RCC 7860 (cell line): ENCODE measurements at regions not wholly inside any gene's neighbourhood (a gene's known extent, or its start where the extent isn't known, plus 50 kb on each side); places are given as distances from the start of the nearest gene placed in this dataset.

Experiments used
- DNase-seq: peaks from one replicate; pipeline ENCODE4 v3.0.0-alpha.2; 2015; ENCODE audit warnings: low spot score
- FAIRE-seq: peaks from 2 replicates; lab custom pipeline; 2012; peaks lifted over from hg19 to GRCh38; lab: Jason Lieb, UNC

DNA sequence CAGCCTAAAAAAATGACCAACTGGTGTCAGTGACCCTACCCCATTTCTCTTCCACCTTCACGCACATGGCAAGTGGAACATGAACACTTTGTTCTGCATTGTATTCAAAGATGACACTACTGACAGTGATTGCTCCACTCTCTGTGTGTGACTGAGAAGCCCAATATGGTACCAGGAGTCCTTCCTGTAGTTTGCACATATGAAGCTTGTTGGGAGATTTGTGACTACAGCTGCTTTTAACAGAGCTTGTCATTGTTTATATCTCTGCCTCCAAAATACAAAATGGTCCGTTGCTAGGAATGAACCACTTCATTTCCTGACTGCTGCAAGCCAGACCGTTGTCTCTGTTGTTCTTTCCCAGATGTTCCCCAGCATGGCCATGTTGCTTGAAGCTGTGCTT lies 140.3 kb upstream of the TCF21 start:
- FAIRE-seq (no peak), DNase-seq (no peak)

DNA sequence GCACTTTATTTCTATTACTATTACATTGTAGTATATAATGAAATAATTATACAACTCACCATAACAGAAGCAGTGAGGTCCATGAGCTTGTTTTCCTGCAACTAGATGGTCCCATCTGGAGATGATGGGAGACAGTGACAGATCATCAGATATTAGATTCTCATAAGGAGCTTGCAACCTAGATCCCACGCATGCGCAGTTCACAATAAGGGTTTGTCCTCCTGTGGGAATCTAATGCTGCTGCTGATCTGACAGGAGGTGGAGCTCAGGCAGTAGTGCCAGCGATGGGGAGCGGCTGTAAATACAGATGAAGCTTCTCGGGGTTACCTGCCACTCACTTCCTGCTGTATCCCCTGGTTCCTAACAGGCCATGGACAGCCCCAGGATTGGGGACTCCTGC lies 139.5 kb upstream of the TCF21 start:
- FAIRE-seq (no peak), DNase-seq (no peak)

DNA sequence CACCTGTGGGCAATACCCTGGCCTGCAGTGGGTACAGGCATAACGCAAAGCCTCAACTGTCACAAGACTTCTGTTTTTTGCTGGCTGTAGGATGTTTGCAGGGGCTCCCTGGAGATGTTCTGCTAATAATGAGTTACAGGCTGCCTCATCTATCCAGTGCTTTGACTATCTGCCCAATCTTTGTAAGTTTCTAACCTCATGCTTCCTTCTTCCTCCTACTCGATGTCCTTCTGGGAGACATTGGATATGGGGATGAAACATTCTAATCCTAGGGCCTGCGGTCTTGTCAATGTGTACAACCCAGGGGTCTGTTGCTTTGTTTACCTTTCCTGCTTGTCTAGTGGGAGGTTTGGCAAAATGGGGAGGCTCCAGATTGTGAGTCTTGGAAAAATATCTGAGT lies 136.8 kb upstream of the TCF21 start:
- DNase-seq (no peak), FAIRE-seq (no peak)

DNA sequence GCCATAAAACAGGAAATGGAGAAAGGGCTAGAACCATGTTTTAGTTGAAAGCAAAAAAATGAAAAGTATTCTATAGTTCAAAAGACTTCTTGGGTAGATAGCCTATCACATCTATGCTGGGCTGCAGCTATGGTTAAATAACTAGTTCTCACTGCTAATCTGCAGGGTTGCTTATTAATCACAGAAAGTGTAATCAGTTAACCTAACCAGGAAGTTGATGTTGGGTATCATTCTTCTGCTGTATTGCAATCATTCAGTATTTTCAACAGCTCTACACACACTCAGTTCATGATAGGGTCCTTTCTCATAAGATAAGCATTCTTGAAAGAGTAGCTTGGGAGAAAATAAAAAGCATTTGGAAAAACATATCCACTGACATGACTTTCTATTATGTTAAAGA lies 135.2 kb upstream of the TCF21 start:
- no peak for DNase-seq
- no peak for FAIRE-seq

DNA sequence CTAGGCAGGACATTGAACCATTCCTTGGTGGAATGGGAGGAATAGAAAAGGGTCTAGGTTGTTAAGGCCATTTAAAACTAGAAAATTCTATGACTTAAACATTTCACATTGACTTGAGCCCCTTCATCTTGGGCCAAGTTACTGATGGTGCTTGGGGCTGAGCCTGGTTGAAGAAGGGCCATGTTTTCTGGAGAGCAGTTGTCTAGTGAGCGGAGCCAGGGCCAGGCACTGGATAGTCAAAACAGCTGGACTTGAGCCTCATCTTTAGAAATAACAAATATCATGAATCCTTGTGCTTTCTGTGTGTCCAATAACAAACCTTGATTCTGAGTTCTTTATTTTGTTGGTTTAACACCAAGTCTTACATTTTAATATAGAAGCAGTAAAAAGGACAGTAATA lies 134.6 kb upstream of the TCF21 start:
- FAIRE-seq = no peak

DNA sequence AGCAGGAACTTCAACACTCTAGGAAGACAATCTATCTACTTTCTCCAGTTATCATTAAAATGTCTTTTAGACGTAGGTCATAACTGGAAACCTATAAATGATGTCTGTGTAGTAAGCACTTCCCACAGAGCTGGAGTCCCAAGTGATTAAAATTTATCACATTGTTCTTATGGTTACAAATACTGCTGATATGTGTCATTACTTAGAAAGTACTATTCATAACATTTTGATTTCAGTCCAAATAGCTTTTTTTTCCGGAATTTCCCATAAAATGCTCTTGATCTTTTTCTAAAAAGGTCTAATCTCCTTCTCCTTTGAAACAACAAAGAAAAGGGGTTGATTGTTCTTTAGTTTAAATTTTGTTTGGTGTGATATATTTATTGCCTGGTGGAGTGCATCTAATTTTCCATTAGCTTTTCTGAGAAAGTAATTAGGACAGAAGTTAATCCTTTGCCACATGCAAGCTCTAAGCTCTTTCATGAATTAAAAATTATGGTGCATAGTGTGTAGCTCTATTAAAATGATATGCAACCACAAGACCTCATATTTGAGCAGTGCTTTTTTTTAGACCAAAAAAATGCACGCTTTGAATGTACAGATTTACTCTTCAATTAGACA lies 132.7 kb upstream of the TCF21 start:
- DNase-seq = no peak
- no peak for FAIRE-seq

More for the DNA sequence above, 134.6 kb upstream of the TCF21 start:
- no peak for DNase-seq

DNA sequence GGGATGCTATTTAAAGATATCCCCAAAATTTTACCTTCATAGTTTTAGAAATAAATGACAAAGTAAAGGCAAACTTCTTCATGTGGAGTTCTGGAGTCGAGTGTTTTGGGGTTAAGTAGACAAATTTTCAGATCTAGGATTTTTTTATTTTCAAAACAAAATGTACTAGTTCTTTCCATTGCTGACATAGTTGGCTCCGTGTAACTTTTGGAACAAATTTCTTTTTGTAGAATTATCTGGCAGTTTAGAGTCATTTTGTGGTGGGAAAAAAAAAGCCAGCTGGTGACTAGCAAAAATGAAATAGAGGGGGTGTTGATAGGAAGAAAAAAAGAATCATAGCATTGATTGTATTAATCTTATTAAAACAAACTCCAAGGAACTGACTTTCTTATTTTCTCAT lies 131.6 kb upstream of the TCF21 start:
- FAIRE-seq = no peak
- no peak for DNase-seq

DNA sequence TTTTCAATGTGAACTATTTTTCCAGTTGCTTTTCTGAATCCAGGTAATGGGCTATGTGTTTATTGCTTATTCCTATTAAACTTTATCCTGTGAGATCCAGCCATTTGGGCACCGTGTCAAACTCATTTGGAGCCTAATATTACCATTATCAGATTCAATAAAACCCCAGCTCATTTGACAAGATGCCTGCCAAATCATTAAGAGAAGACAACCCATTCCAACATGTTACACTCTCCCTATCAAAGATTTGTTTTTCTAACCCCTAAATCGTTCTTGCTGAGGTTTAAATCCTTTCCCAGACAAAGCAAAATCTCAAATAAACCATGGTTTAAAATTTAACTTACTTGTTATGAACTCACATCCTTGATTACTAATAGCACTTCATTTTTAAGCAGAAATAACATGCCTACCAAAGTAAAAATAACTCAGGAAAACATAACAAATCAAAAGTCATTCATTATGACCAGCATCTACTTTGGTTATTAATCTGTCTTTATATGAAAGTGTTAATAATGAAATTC lies 130.0 kb upstream of the TCF21 start:
- FAIRE-seq (peak; percentile 11), DNase-seq (no peak)

DNA sequence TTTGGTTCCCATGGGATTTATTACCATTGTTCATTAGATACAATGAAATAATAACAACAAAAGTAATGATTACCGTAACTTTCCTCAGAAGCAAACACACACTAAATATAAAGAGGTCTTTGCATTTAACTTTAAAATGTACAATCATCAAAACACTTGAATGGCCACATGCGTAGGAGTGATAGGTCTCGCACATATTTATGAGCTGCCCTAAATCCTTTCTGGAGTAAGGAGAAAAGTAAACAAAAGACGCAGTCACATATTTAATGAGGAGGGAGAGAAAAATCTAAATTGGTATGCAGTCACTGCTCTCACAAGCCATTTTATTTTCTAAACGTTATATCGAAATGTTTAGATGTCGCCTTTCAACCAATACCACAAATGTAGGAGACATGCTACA lies 129.4 kb upstream of the TCF21 start:
- no peak for FAIRE-seq
- no peak for DNase-seq

DNA sequence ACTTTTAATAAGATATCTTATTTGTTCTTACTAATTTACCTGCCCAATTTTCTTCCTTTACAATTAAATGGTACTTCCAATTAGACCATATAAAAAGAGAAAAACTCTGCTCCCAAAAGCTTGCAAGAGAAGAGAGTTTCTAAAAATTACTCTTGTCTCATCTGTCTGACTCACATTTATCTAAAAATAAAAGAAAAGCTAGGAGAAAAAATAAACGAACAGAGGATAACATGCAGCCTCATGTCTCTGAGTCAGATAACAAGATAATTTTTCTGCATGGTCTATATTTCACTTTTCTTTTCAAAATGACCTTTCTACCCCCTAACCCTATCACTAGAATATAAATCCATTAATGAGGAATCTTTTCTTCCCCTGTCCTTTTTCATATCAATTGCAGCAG lies 127.2 kb upstream of the TCF21 start:
- no peak for FAIRE-seq

DNA sequence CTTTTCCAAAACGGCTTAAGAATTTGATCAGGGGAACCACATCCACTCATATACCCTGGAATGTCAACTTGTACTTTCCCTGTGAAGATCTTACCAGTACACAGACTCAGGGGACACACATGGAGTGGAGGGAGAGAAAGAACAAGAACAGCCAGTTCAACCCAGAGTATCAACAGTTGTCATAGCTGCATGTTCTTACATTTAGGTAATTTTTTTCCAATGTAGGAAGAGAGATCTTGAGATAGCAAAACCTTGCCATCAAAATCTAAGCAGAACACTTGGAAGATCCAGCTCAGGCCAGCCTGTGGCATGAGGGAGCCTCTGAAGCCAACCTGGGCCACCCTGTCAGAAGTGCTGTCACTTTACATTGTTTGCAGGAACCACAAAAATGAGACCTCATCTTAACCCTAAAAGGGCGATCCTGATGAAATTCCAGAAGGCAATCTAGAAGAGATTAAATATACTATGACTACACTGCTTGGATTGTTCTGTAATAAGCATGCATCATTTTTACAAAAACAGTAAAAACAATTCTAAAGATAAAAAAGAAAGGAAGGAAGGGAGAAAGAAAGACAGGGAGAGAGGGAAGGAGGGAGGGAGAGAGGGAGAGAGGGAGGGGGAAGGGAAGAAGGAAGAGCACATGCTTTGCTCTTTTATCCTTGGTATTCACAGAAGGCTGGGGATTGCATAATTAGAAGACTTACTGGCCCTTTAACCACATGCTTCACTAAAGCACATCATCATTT lies 124.7 kb upstream of the TCF21 start:
- FAIRE-seq = no peak
- no peak for DNase-seq

More for the DNA sequence above, 127.2 kb upstream of the TCF21 start:
- DNase-seq = peak; percentile 10

DNA sequence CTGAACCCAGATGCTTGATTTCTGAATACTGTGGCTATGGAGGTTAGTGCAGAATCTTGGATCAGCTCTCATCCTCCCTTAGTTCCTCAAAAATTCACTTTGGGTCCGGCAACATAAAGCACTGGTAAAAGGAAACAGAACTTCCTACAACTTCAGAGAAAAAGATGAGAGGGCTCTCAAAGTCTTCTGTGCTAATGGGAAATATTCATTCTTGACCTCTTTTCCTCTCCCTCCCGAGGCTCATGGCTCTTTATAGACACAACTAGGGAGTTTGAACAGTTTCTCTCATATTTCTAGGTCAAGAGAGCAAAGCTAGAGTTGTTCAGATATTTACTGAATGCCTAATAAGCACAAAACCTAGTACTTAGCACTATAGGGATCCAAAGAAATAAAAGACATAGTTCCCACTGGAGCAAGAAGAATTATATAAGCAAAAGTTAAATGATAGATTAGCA lies 124.1 kb upstream of the TCF21 start:
- FAIRE-seq (no peak), DNase-seq (no peak)

DNA sequence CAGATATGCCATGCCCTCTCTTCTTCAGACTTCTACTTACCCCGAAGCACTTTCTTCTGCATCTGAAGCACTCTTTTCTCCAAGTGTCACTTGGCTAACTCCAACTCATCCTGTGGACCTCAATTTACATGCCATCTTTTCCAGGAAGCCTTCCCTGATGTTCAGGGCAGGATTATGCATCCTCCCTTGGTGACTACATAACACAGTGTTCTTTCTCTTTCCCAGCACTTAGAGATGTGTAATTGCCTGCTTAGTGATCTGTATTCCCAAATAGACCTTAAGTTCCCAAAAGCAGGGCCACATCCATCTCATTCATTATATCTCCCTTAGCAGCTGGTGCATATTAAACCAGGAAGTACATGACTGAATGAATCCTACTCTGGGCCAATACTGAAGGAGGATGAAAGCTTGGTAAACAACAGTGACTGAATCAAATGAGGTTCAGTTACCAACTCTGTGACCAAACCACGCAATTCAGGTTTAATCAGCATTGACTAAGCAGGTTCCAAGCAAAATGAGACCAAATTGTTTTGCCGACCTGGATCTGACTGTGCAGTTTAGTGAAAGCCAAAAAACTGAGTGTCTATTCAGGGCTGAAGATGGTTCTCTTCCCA lies 121.4 kb upstream of the TCF21 start:
- no peak for FAIRE-seq
- no peak for DNase-seq

DNA sequence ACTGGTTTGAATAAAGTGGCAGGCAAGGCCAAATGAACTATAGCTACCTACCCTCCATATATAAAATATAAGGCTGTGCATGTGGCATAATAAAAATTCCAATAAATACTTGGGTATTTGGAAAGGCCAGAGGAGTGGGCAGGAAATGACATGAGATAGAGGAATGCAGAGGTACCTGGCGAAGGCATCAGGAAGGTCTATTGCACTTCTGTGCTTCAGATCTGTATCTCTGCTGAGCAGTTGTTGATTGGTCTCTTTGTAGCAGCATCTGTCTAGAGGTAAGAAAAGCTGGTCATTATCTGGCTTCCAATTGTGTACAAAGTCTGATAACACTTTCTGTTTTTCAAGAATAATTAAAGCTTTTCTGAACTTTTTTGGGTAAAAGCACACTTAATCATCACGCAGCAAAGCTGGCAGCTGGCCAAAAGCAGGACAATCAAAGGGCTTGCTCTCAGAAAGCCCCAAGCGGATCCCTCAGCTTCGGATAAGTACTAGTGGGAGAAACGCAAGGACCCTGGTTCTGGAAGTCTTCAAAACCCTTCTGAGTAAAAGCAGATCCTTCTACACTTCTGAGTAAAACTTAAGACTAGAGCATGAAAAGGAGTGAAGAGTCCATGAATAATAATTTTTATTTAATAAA lies 120.1 kb upstream of the TCF21 start:
- FAIRE-seq (no peak), DNase-seq (no peak)

DNA sequence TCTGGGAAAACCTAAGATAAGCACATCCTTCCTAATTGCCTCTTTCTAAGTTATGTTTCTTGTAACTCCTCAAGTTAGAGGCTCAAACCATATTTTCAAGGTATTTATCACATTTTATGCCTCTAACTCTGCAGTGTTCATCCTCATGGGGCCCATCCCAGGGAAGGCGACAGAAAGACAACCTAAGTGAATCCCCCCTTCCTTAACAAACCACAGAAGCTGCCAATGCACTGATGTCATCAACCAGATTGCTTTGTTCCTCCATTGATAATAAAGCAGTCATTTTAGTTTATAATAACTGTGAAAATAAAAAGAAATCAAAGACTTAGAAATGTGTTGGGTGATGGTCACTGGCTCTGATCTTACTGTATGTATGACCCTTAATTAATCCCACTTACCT lies 119.5 kb upstream of the TCF21 start:
- FAIRE-seq (no peak), DNase-seq (no peak)

DNA sequence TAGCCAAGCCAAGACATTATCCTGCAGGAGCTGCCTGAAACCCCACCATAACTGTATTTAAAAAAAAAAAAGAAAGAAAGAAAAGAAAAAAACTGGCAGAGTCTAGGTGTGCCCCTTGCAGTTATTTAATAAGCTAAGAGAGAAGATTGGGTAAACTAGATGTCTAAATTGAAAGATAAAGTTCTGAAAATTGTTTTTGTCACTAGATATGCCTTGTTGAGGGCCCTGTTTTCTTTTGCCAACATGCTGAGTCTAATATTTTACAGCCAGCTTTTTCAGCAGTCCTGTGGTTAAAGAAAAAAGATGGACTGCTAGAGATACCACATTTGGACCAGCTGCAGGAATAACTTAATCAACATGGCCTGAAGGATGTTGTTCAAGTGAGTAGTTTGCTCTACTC lies 116.3 kb upstream of the TCF21 start:
- FAIRE-seq = no peak

DNA sequence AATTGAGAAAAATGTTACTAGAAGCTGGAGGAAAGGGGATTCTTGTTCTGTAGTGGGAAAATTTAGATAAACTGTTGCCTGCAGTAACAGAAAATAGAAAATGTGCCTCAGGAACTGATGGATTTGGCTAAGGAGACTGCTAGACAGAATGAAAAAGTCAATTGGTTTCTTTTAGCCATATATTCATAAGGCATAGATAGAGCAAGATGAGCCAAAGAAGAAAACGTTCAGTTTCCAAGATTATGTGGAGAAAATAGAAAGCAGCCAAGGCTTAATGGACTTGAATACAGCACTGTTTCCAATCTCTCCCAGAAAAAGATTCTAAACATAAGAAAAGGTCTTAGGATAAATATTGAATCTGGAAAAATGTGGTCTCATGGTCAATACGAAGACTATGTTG lies 115.1 kb upstream of the TCF21 start:
- no peak for FAIRE-seq
- no peak for DNase-seq

More for the DNA sequence above, 116.3 kb upstream of the TCF21 start:
- no peak for DNase-seq

DNA sequence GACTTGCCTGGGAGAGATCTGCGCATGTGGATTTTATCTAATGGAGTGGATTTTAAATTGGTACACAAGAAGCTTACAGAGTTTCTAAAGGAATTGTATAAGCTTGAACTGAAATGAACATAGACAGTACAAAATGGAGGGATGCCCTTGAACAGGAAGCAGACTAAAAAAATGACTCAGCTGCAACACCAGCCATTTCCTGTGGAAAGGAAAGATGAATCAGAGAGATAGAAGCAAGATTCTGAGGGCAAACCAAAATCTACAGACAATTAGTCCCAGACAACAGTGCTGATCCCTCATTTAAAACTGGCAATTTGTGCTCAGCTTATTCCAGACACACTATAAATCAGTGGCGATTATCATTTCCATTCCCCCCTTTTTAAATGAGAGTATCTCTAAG lies 114.6 kb upstream of the TCF21 start:
- peak; percentile 58 for DNase-seq
- FAIRE-seq = peak; percentile 34

DNA sequence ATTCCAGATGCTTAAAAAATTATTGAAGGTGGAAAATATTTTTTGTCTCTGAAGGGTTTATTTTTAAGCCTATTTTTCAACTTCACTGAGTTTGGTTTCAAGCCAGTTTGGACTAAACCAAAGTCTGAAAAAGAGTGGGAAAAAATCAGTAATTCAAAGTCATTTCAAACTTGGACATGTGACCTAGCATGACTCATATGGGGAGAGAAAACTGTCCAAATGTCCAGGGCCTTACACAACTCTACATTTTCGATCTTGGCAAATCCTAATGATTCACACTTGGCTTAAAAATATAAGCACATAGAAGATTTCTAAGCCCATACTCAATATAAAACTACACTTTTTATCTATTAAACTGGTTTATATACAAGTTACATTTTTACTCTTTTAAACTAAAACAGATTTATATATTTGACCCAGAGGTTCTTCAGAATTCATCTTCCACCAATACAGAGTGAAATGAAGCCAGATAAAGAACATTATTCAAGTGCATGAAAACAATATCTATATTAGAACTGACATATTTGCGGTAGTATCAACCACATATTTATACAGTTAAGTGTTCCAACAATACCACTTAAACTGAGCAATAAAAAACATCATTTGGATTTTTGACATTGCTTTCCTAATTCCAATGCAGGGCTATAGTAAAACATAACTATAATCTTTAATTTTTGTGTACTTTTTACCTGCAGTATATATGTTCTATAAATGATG lies 110.3 kb upstream of the TCF21 start:
- FAIRE-seq (peak; percentile 62), DNase-seq (peak; percentile 9)

DNA sequence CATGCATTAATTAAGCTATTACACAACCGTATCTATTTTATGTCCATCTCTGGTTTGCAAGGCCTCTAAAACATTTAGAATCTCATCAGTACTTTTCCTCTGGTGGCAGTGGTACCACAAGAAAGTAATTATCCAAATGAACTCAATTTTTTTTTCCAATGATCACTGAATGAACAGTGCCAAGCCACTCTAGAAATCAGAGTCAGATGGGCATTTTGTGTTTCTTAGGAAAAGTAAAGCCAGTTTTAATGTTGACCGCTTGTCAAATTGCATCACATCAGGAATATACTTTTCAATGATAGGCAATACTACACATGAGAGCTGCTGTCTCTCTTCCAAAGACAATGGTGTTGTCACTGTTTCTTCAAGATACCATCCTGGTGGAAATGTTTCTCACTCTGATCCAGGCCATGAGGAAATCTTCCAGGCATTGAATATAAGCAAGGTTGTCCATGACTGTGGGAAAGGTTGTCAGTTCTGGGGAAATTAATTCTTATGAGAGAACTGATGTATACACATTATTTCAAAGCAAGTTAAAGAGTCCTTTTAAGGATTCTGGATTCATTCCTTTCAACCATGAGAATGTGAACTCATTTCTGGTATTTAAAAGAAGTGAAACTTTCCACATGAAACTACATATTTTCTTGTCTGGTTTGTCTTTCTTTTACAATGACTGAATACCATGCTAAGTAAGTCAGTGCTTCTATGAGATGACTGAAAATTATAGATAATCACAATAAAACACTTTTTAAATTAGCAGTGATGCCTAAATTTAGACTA lies 108.8 kb upstream of the TCF21 start:
- FAIRE-seq = no peak

More for the DNA sequence above, 108.8 kb upstream of the TCF21 start:
- no peak for DNase-seq
